ENCODE measurements at regions not wholly inside any gene's neighbourhood (a gene's known extent, or its start where the extent isn't known, plus 50 kb on each side); places are given as distances from the start of the nearest gene placed in this dataset.

DNA sequence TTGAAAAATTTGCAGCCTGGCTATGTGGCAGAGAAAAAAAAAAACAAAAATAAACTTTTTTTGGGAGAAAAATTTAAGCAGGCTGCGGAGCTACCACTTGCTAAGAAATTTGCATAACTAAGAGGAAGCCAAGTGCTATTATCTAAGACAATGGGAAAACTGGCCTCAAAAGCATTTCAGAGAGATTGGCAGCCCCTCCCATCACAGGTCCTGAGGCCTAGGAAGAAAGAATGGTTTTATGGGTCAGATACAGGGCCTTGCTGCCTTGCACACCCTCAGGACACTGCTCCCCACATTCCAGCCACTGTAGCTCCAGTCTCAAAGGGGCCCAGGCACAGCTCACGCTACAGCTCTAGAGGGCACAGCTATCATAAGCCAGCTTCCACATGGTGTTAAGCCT lies 777.9 kb downstream of the TENT5A start:
- no peaks in the 10 kb centered on the region for H3K4me1 ChIP-seq
- H3K9me3 ChIP-seq = no peaks in the 10 kb centered on the region
- no peak overlapping the region for H3K9ac ChIP-seq (ENCODE audit: low read depth in 2 of 2, low read length in 2 of 2)
- TF ChIP-seq, protein P1, sequence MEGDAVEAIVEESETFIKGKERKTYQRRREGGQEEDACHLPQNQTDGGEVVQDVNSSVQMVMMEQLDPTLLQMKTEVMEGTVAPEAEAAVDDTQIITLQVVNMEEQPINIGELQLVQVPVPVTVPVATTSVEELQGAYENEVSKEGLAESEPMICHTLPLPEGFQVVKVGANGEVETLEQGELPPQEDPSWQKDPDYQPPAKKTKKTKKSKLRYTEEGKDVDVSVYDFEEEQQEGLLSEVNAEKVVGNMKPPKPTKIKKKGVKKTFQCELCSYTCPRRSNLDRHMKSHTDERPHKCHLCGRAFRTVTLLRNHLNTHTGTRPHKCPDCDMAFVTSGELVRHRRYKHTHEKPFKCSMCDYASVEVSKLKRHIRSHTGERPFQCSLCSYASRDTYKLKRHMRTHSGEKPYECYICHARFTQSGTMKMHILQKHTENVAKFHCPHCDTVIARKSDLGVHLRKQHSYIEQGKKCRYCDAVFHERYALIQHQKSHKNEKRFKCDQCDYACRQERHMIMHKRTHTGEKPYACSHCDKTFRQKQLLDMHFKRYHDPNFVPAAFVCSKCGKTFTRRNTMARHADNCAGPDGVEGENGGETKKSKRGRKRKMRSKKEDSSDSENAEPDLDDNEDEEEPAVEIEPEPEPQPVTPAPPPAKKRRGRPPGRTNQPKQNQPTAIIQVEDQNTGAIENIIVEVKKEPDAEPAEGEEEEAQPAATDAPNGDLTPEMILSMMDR (IDR thresholded peaks at IDR 0.05) = no peak
- no peaks in the 10 kb centered on the region for H3K36me3 ChIP-seq
- no peak overlapping the region for H3K4me3 ChIP-seq
- no peak overlapping the region for H3K27ac ChIP-seq
- no peaks in the 10 kb centered on the region for H3K27me3 ChIP-seq
- intact Hi-C loops (cut with DNase I) = no loop called here
- DNase-seq = no peak

DNA sequence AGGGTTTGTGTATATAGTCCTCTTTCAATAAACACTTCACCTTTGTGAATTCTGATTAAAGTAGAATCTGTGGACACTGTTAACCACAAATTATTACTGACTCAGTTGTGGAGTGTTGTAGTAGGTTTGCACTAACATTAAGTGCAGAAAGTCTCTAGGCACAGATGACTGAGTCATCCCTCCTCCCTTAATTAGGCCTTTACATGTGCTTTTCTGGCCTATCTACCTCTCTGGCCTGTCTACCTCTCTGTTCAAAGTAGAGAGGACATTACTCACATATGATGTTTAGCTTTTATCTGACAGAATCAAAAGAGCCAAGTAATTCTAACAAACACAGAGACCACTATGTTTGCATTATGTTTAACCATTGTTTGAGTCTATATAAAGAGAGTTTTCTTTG lies 783.0 kb downstream of the TENT5A start:
- H3K9ac ChIP-seq (ENCODE audit: low read depth in 2 of 2, low read length in 2 of 2) = no peak overlapping the region
- no peaks in the 10 kb centered on the region for H3K27me3 ChIP-seq
- H3K36me3 ChIP-seq = no peaks in the 10 kb centered on the region
- no peak overlapping the region for H3K4me3 ChIP-seq
- intact Hi-C loops (cut with DNase I) = no loop called here
- TF ChIP-seq, protein P1 (IDR thresholded peaks at IDR 0.05) = no peak
- no peaks in the 10 kb centered on the region for H3K4me1 ChIP-seq
- H3K9me3 ChIP-seq = no peaks in the 10 kb centered on the region
- no peak for DNase-seq
- no peak overlapping the region for H3K27ac ChIP-seq

DNA sequence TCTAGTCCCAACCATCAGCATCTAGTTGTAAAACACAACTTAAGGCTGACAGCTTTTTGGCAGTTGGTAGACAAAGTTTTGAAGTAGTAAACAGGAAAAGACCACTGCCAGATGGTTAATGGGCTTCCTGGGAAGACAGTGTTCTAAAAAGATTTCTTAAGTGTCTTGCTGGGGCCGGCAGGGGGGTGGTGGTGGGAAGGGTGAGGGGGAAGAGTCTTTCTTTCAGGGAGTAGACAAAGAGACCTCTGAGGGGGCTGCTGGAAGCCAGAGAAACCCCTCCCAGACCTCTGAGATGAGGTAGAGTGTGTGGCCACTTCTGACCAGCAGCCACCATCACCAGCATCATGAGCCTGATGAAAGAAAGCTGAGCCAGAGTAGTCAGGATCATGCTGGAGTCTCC lies 784.9 kb downstream of the TENT5A start:
- H3K4me1 ChIP-seq = no peaks in the 10 kb centered on the region
- no peak overlapping the region for H3K9ac ChIP-seq (ENCODE audit: low read depth in 2 of 2, low read length in 2 of 2)
- no peaks in the 10 kb centered on the region for H3K27me3 ChIP-seq
- TF ChIP-seq, protein P1 (IDR thresholded peaks at IDR 0.05) = no peak
- intact Hi-C loops (cut with DNase I) = no loop called here
- no peaks in the 10 kb centered on the region for H3K9me3 ChIP-seq
- no peak for DNase-seq
- H3K27ac ChIP-seq = no peak overlapping the region
- H3K36me3 ChIP-seq = no peaks in the 10 kb centered on the region
- H3K4me3 ChIP-seq = no peak overlapping the region

DNA sequence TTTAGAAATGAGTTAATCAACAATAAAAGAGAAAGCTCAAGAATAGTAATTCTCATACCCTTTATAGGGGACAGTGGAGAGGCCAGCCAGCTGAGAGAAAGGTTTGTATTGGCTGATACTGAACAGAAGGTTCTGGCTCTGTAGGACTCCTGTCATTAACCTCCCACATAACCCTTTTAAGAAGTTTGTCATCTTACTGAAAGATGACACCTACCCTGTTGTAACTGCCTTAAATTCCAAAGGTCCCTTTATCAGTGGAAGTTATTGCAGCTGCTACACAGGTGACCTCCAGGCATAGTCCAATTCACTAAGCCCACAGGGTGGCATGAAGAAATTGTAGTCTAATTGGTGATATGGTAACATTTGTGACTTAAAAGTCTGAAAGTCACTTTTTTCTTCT lies 790.1 kb downstream of the TENT5A start:
- no peak overlapping the region for H3K9ac ChIP-seq (ENCODE audit: low read depth in 2 of 2, low read length in 2 of 2)
- H3K27me3 ChIP-seq = no peaks in the 10 kb centered on the region
- no peak overlapping the region for H3K4me3 ChIP-seq
- TF ChIP-seq, protein P1 (IDR thresholded peaks at IDR 0.05) = no peak
- intact Hi-C loops (cut with DNase I) = no loop called here
- H3K4me1 ChIP-seq = no peaks in the 10 kb centered on the region
- H3K27ac ChIP-seq = no peak overlapping the region
- no peak for DNase-seq
- no peaks in the 10 kb centered on the region for H3K9me3 ChIP-seq
- H3K36me3 ChIP-seq = no peaks in the 10 kb centered on the region

DNA sequence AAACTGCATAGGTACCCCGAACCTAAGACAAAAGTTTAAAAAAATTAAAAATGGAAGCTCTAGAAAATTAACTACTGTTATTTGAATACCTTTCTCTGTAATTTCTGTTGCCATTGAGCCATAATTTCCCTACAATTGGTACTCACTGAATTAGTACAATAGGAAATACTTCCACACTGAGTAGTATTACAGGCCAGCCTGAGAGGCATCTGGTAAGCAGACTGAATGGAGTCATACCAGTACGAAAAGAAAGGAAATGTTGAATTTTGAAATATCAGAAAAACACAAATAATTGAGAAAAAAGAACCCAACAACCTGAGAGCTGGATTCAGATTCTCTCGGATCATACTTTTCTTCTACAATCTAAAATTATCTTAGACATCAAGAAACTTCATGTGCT lies 791.3 kb downstream of the TENT5A start:
- Histone ChIP-seq H3K9ac (ENCODE audit: low read depth in 2 of 2, low read length in 2 of 2) (no peak overlapping the region), H3K27ac (no peak overlapping the region), H3K27me3 (no peaks in the 10 kb centered on the region), H3K9me3 (no peaks in the 10 kb centered on the region), H3K4me1 (no peaks in the 10 kb centered on the region), H3K36me3 (no peaks in the 10 kb centered on the region), H3K4me3 (no peak overlapping the region)
- intact Hi-C loops (cut with DNase I) = no loop called here
- DNase-seq = no peak
- TF ChIP-seq, protein P1 (IDR thresholded peaks at IDR 0.05) = no peak

DNA sequence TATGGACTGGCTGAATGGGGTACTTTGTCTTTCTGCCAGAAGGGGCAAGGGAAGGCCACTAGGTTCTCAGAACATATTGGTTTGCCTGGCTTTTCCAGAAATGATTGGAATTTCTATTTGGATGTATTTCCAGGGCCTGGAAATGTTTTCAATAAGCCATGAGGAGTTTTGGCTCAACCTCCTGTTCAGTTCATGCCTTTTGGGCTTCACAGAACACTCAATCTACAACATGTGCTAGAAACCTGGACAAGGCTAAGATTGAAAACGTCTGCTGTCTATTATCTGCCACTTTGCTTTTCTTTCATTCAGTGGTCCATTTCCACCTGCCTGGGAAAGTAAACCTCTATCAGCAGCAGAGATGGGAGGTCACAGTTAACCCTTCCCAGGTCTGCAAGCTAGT lies 793.4 kb downstream of the TENT5A start:
- no peak overlapping the region for H3K9ac ChIP-seq (ENCODE audit: low read depth in 2 of 2, low read length in 2 of 2)
- H3K4me3 ChIP-seq = no peak overlapping the region
- TF ChIP-seq, protein P1 (IDR thresholded peaks at IDR 0.05) = no peak
- no peaks in the 10 kb centered on the region for H3K9me3 ChIP-seq
- no peaks in the 10 kb centered on the region for H3K4me1 ChIP-seq
- intact Hi-C loops (cut with DNase I) = no loop called here
- no peaks in the 10 kb centered on the region for H3K27me3 ChIP-seq
- no peaks in the 10 kb centered on the region for H3K36me3 ChIP-seq
- H3K27ac ChIP-seq = no peak overlapping the region
- no peak for DNase-seq
